OCI-LY7 (cell line): ENCODE measurements at regions not wholly inside any gene's neighbourhood (a gene's known extent, or its start where the extent isn't known, plus 50 kb on each side); places are given as distances from the start of the nearest gene placed in this dataset.

Experiments
- BruUV-seq: library from RNA; stranded (reverse); fragments of 400-500 nt; replicated peaks from 2 replicates; lab custom pipeline; 2021; lab: Mats Ljungman, UMichigan
- CTCF ChIA-PET: fragments of 300-600 bp; sonication (Branson Sonifier 250); formaldehyde crosslinking; loops from one replicate; lab custom pipeline; 2022; ENCODE audit warnings: antibody characterized with exemption; ENCODE audit not compliant: unreplicated experiment; lab: Charles Lee
- POLR2A ChIA-PET: fragments of 300-600 bp; sonication (Branson Sonifier 250); formaldehyde crosslinking; loops from one replicate; lab custom pipeline; 2022; ENCODE audit warnings: antibody characterized with exemption; lab: Charles Lee
- DNase-seq: peaks from one replicate; pipeline ENCODE4 v3.0.0-alpha.2; 2015; ENCODE audit warnings: low spot score
- H2AFZ ChIP-seq: fragments of 200-600 bp; sonication (generic), shearing (Covaris generic); 2 replicates; pipeline ENCODE4 v1.6.1; 2014; ENCODE audit warnings: mild to moderate bottlenecking, antibody characterized with exemption, low read length, moderate library complexity
- H3K27ac ChIP-seq: fragments of 200-600 bp; sonication (generic); 2 replicates; pipeline ENCODE4 v1.5.1; 2014; ENCODE audit warnings: mixed run types, low read depth, mild to moderate bottlenecking, moderate library complexity, low read length, inconsistent platforms; ENCODE audit not compliant: poor library complexity, severe bottlenecking
- H3K36me3 ChIP-seq: fragments of 200-600 bp; sonication (generic); 2 replicates; pipeline ENCODE4 v1.6.1; 2014; ENCODE audit warnings: mild to moderate bottlenecking, antibody characterized with exemption, low read length, moderate library complexity, mixed read lengths; ENCODE audit not compliant: insufficient read depth
- H3K4me1 ChIP-seq: fragments of 200-600 bp; sonication (generic); 2 replicates; pipeline ENCODE4 v1.5.1; 2014; ENCODE audit warnings: mild to moderate bottlenecking, low read length; ENCODE audit not compliant: insufficient read depth, poor library complexity, severe bottlenecking
- H3K4me2 ChIP-seq: fragments of 200-600 bp; sonication (generic); 2 replicates; pipeline ENCODE4 v1.6.1; 2014; ENCODE audit warnings: mild to moderate bottlenecking, low read length
- H3K4me3 ChIP-seq: fragments of 200-600 bp; sonication (generic); 2 replicates; pipeline ENCODE4 v1.5.1; 2014; ENCODE audit warnings: mild to moderate bottlenecking, low read depth, low read length; ENCODE audit not compliant: poor library complexity, severe bottlenecking
- H3K79me2 ChIP-seq: fragments of 200-600 bp; sonication (generic); 2 replicates; pipeline ENCODE4 v1.6.1; 2016; ENCODE audit warnings: low read depth, mild to moderate bottlenecking, low read length, moderate library complexity, mixed read lengths; ENCODE audit not compliant: insufficient read depth
- H3K9me2 ChIP-seq: fragments of 200-600 bp; sonication (generic); 2 replicates; pipeline ENCODE4 v1.6.1; 2016; ENCODE audit warnings: mild to moderate bottlenecking, low read length, mixed read lengths; ENCODE audit not compliant: insufficient read depth
- H3K9me3 ChIP-seq: fragments of 200-600 bp; sonication (generic); 2 replicates; pipeline ENCODE4 v1.6.1; 2014; ENCODE audit warnings: mild to moderate bottlenecking, mixed run types, low read length, mixed read lengths
- H4K20me1 ChIP-seq: fragments of 200-600 bp; sonication (generic); 2 replicates; pipeline ENCODE4 v1.6.1; 2014; ENCODE audit warnings: mild to moderate bottlenecking, antibody characterized with exemption, low read length, moderate library complexity, mixed read lengths; ENCODE audit not compliant: insufficient read depth
- CTCF ChIP-seq: fragments of 200-600 bp; sonication (generic); conservative IDR thresholded peaks from 2 replicates; pipeline ENCODE4 v1.5.1; 2014; ENCODE audit warnings: mild to moderate bottlenecking, antibody characterized with exemption, low read length, moderate library complexity, mixed read lengths
- EZH2phosphoT487 ChIP-seq: fragments of 200-600 bp; sonication (generic); IDR thresholded peaks from 2 replicates; pipeline ENCODE4 v1.6.1; 2018; ENCODE audit warnings: low read depth, borderline replicate concordance, mild to moderate bottlenecking, mixed run types, antibody characterized with exemption, low read length, moderate library complexity, mixed read lengths
- intact Hi-C: fragments of 100-400 bp; cut with micrococcal nuclease; formaldehyde crosslinking; loops from one replicate; pipeline ENCODE4 v1.10.0; 2022; ENCODE audit not compliant: unreplicated experiment

GRCh38 chr5:161042443-161042842, 190.4 kb upstream of the ATP10B start:
- no peak for DNase-seq
- TF ChIP-seq CTCF (no peak), EZH2phosphoT487 (no peak)
- no TSS peak for BruUV-seq
- ChIA-PET CTCF (no interaction called here), POLR2A (no interaction called here)
- Histone ChIP-seq H3K27ac (no peak overlapping the region), H3K9me2 (no peaks in the 10 kb centered on the region), H2AFZ (no peak overlapping the region), H3K79me2 (no peaks in the 10 kb centered on the region), H3K36me3 (no peaks in the 10 kb centered on the region), H3K4me1 (no peaks in the 10 kb centered on the region), H3K9me3 (no peaks in the 10 kb centered on the region), H3K4me3 (no peak overlapping the region), H3K4me2 (no peak overlapping the region), H4K20me1 (no peaks in the 10 kb centered on the region)
- intact Hi-C loops = no loop called here

- no peaks in the 10 kb centered on the region for H3K9me3 ChIP-seq
- CTCF ChIA-PET = no interaction called here
- no peak overlapping the region for H3K4me3 ChIP-seq
These were observed 188.8 kb upstream of the ATP10B start for GRCh38 chr5:161040818-161041217.

GRCh38 chr5:161036296-161036695, 184.3 kb upstream of the ATP10B start:
- TF ChIP-seq EZH2phosphoT487 = no peak
- intact Hi-C loops = no loop called here
- ChIA-PET POLR2A (no interaction called here), CTCF (no interaction called here)
- H3K9me3 ChIP-seq = no peaks in the 10 kb centered on the region
- H3K4me1 ChIP-seq = no peaks in the 10 kb centered on the region
- H3K4me2 ChIP-seq = no peak overlapping the region
- DNase-seq = no peak
- no peak overlapping the region for H2AFZ ChIP-seq
- BruUV-seq = no TSS peak
- H3K4me3 ChIP-seq = no peak overlapping the region
- H3K27ac ChIP-seq = no peak overlapping the region
- no peaks in the 10 kb centered on the region for H3K79me2 ChIP-seq
- H4K20me1 ChIP-seq = no peaks in the 10 kb centered on the region
- no peaks in the 10 kb centered on the region for H3K36me3 ChIP-seq
- H3K9me2 ChIP-seq = no peaks in the 10 kb centered on the region

More at GRCh38 chr5:161040818-161041217, 188.8 kb upstream of the ATP10B start:
- no TSS peak for BruUV-seq
- POLR2A ChIA-PET = no interaction called here
- no peaks in the 10 kb centered on the region for H4K20me1 ChIP-seq
- H3K4me2 ChIP-seq = no peak overlapping the region
- TF ChIP-seq EZH2phosphoT487 (no peak), CTCF (no peak)
- no peak overlapping the region for H3K27ac ChIP-seq
- H3K4me1 ChIP-seq = no peaks in the 10 kb centered on the region
- H3K79me2 ChIP-seq = no peaks in the 10 kb centered on the region
- intact Hi-C loops = no loop called here
- H3K36me3 ChIP-seq = no peaks in the 10 kb centered on the region
- no peak for DNase-seq
- no peak overlapping the region for H2AFZ ChIP-seq
- no peaks in the 10 kb centered on the region for H3K9me2 ChIP-seq
